RWPE1 (cell line): ENCODE measurements at regions not wholly inside any gene's neighbourhood (a gene's known extent, or its start where the extent isn't known, plus 50 kb on each side); places are given as distances from the start of the nearest gene placed in this dataset.

ENCODE experiments used
- CTCF ChIA-PET: fragments of 350-600 bp; sonication (Branson Sonifier 250); formaldehyde crosslinking; extraction: SDS; loops from one replicate; lab custom pipeline; 2021; lab: Yijun Ruan, JAX
- POLR2A ChIA-PET: fragments of 400-600 bp; formaldehyde crosslinking; extraction: SDS; loops from one replicate; lab custom pipeline; 2020; ENCODE audit warnings: antibody characterized with exemption; ENCODE audit not compliant: low non-redundant PET; lab: Yijun Ruan, JAX
- DNase-seq: peaks from one replicate; pipeline ENCODE4 v3.0.0; 2012; ENCODE audit warnings: low spot score
- H3K27ac ChIP-seq: fragments of 450-650 bp; 2 replicates; pipeline ENCODE4 v1.5.1; 2017
- CTCF ChIP-seq: fragments of 450-650 bp; conservative IDR thresholded peaks from 2 replicates; pipeline ENCODE4 v1.5.1; 2017; ENCODE audit warnings: low read depth, mild to moderate bottlenecking

GRCh38 chr4:114156371-114156770 is 176.9 kb upstream of the ARSJ start:
- DNase-seq: no peak
- TF ChIP-seq CTCF: no peak
- no peak overlapping the region for H3K27ac ChIP-seq
- POLR2A ChIA-PET: no interaction called here
- CTCF ChIA-PET: interaction anchor here (0.6 kb wide), 1 partner anchor 1318 kb away, joined by 5 read pairs; no protein-coding TSS in a partner anchor

- TF ChIP-seq CTCF: no peak
- POLR2A ChIA-PET: no interaction called here
- DNase-seq: no peak
- CTCF ChIA-PET: no interaction called here
- no peak overlapping the region for H3K27ac ChIP-seq
Measured at GRCh38 chr4:114161809-114162208, 182.4 kb upstream of the ARSJ start.

- ChIA-PET CTCF (interaction anchor here (0.6 to 0.7 kb wide), 2 partner anchors 544 to 964 kb away, joined by 3 read pairs; no protein-coding TSS in a partner anchor), POLR2A (no interaction called here)
- no peak for TF ChIP-seq CTCF
- no peak overlapping the region for H3K27ac ChIP-seq
- no peak for DNase-seq
Measured at GRCh38 chr4:114163051-114163450, 183.6 kb upstream of the ARSJ start.

- no peak overlapping the region for H3K27ac ChIP-seq
- ChIA-PET POLR2A (no interaction called here), CTCF (no interaction called here)
- DNase-seq: no peak
- no peak for TF ChIP-seq CTCF
Measured at GRCh38 chr4:114173968-114174367, 194.5 kb upstream of the ARSJ start.

- ChIA-PET POLR2A (no interaction called here), CTCF (no interaction called here)
- no peak for TF ChIP-seq CTCF
Measured at GRCh38 chr4:114177628-114178027, 198.2 kb upstream of the ARSJ start.

GRCh38 chr4:114178392-114178791 is 198.9 kb upstream of the ARSJ start:
- POLR2A ChIA-PET: no interaction called here
- TF ChIP-seq CTCF: no peak
- no peak overlapping the region for H3K27ac ChIP-seq
- DNase-seq: no peak
- CTCF ChIA-PET: no interaction called here

More at GRCh38 chr4:114177628-114178027, 198.2 kb upstream of the ARSJ start:
- H3K27ac ChIP-seq: no peak overlapping the region
- no peak for DNase-seq
